NK-92 (cell line): ENCODE measurements at regions not wholly inside any gene's neighbourhood (a gene's known extent, or its start where the extent isn't known, plus 50 kb on each side); places are given as distances from the start of the nearest gene placed in this dataset.
"Not testable (repeated sequence)": the region's sequence is repeated elsewhere in the genome, so short reads cannot be mapped to it uniquely, and the experiment has no call there.

Source experiments
- DNase-seq: peaks from one replicate; lab custom pipeline; 2025; ENCODE audit not compliant: unreplicated experiment; lab: John Stamatoyannopoulos, UW

GRCh38 chr4:38377195-38377594, 286.8 kb upstream of the KLF3 start:
- no peak for DNase-seq

- DNase-seq: no peak
These were observed 285.5 kb upstream of the KLF3 start for GRCh38 chr4:38378478-38378877.

GRCh38 chr4:38381788-38382187, 282.2 kb upstream of the KLF3 start:
- no peak for DNase-seq

- DNase-seq: no peak
These were observed 281.5 kb upstream of the KLF3 start for GRCh38 chr4:38382520-38382919.

GRCh38 chr4:38383646-38384121, 280.3 kb upstream of the KLF3 start:
- no peak for DNase-seq

- DNase-seq: no peak
These were observed 278.6 kb upstream of the KLF3 start for GRCh38 chr4:38385093-38386004.

- DNase-seq: no peak
These were observed 277.9 kb upstream of the KLF3 start for GRCh38 chr4:38386005-38386551.

GRCh38 chr4:38386654-38387188, 277.3 kb upstream of the KLF3 start:
- DNase-seq: no peak

- no peak for DNase-seq
These were observed 276.7 kb upstream of the KLF3 start for GRCh38 chr4:38387348-38387747.

- DNase-seq: no peak
These were observed 276.2 kb upstream of the KLF3 start for GRCh38 chr4:38387819-38388218.

- not testable (repeated sequence) for DNase-seq
These were observed 275.1 kb upstream of the KLF3 start for GRCh38 chr4:38388907-38389306.

GRCh38 chr4:38390969-38391545, 272.9 kb upstream of the KLF3 start:
- DNase-seq: no peak

GRCh38 chr4:38392223-38392855, 271.7 kb upstream of the KLF3 start:
- DNase-seq: no peak

- no peak for DNase-seq
These were observed 267.9 kb upstream of the KLF3 start for GRCh38 chr4:38396091-38396490.

- DNase-seq: no peak
These were observed 267.0 kb upstream of the KLF3 start for GRCh38 chr4:38396845-38397547.

GRCh38 chr4:38400946-38401345, 263.1 kb upstream of the KLF3 start:
- no peak for DNase-seq

GRCh38 chr4:38406243-38406642, 257.8 kb upstream of the KLF3 start:
- DNase-seq: no peak

- DNase-seq: no peak
These were observed 254.1 kb upstream of the KLF3 start for GRCh38 chr4:38409852-38410251.

- no peak for DNase-seq
These were observed 252.9 kb upstream of the KLF3 start for GRCh38 chr4:38411092-38411491.

- no peak for DNase-seq
These were observed 251.9 kb upstream of the KLF3 start for GRCh38 chr4:38411981-38412536.
